HCT116 (cell line): ENCODE measurements at regions not wholly inside any gene's neighbourhood (a gene's known extent, or its start where the extent isn't known, plus 50 kb on each side); places are given as distances from the start of the nearest gene placed in this dataset.
A peak's percentile ranks its signal among the peaks of the same experiment; 100 is the strongest.

Experiments
- ATAC-seq: fragments of 200-7000 bp; cut with Tn5 transposase; 2 replicates; pipeline ENCODE4 v1.9.1; 2020; ENCODE audit warnings: mild to moderate bottlenecking, moderate library complexity
- BruUV-seq: library from RNA; stranded (reverse); fragments of 400-500 nt; replicated peaks from 2 replicates; lab custom pipeline; 2021; lab: Mats Ljungman, UMichigan
- CTCF ChIA-PET: fragments of 300-600 bp; sonication (Branson Sonifier 250); formaldehyde crosslinking; loops from one replicate; lab custom pipeline; 2021; ENCODE audit warnings: antibody characterized with exemption; lab: Charles Lee
- POLR2A ChIA-PET: fragments of 300-600, 350-600 bp; sonication (Branson Sonifier 250); formaldehyde crosslinking; loops from one replicate; lab custom pipeline; 2021; ENCODE audit warnings: antibody characterized with exemption; lab: Charles Lee
- RAD21 ChIA-PET, 2 experiments: fragments of 300-600 bp; sonication (Branson Sonifier 250); formaldehyde crosslinking; loops; one replicate each; lab custom pipeline; 2023; ENCODE audit warnings: low total read pairs in 2 of 2; ENCODE audit not compliant: uncharacterized antibody in 2 of 2, unreplicated experiment in 2 of 2, low non-redundant PET in 1 of 2; lab: Charles Lee
- DNase-seq: peaks from one replicate; pipeline ENCODE4 v3.0.0-alpha.2; 2010; ENCODE audit warnings: low read depth, low spot score
- H2AFZ ChIP-seq: fragments of 200-600 bp; shearing (Covaris generic), sonication (generic); 2 replicates; pipeline ENCODE4 v1.6.1; 2017; ENCODE audit warnings: low read depth, mixed run types, mixed read lengths, antibody characterized with exemption, low read length; ENCODE audit not compliant: poor library complexity, severe bottlenecking
- H3K27ac ChIP-seq: 2 replicates; pipeline ENCODE4 v1.5.1; 2012; ENCODE audit warnings: low read depth, low read length
- H3K27me3 ChIP-seq: fragments of 200-600 bp; sonication (generic); 2 replicates; pipeline ENCODE4 v1.6.1; 2016; ENCODE audit warnings: mixed run types, low read length, mixed read lengths; ENCODE audit not compliant: insufficient read depth
- H3K36me3 ChIP-seq, 2 experiments: fragments of 200-500 bp in 1 of 2; fragments of 200-600 bp in 1 of 2; sonication (Bioruptor generic) in 1 of 2; sonication (generic) in 1 of 2; 2 replicates each; pipeline versions ENCODE4 v1.5.1 to v1.6.1; 2014 to 2016; ENCODE audit warnings: low read length in 2 of 2, inconsistent platforms in 1 of 2, mixed read lengths in 1 of 2, mixed run types in 1 of 2; ENCODE audit not compliant: insufficient read depth in 2 of 2, control insufficient read depth in 1 of 2
- H3K4me1 ChIP-seq, 2 experiments: fragments of 200-600 bp in 1 of 2; sonication (generic) in 1 of 2; 2 replicates each; pipeline versions ENCODE4 v1.5.1 to v1.6.1; 2012 to 2017; ENCODE audit warnings: low read length in 2 of 2, inconsistent platforms in 1 of 2, mild to moderate bottlenecking in 1 of 2, mixed read lengths in 1 of 2, mixed run types in 1 of 2, moderate library complexity in 1 of 2; ENCODE audit not compliant: insufficient read depth in 2 of 2, control insufficient read depth in 1 of 2
- H3K4me2 ChIP-seq: fragments of 200-600 bp; sonication (generic); 2 replicates; pipeline ENCODE4 v1.6.1; 2017; ENCODE audit warnings: mixed run types, low read length, mixed read lengths
- H3K4me3 ChIP-seq, 2 experiments: fragments of 200-600 bp in 1 of 2; sonication (generic) in 1 of 2; replicated peaks in 1 of 2; 2 replicates each; pipeline ENCODE4 v1.5.1; 2011 to 2016; ENCODE audit warnings: low read length in 2 of 2, control low read depth in 1 of 2, low read depth in 1 of 2, mild to moderate bottlenecking in 1 of 2, mixed read lengths in 1 of 2, mixed run types in 1 of 2
- H3K79me2 ChIP-seq: fragments of 200-600 bp; sonication (generic); 2 replicates; pipeline ENCODE4 v1.6.1; 2017; ENCODE audit warnings: mild to moderate bottlenecking, mixed run types, low read length, moderate library complexity, mixed read lengths; ENCODE audit not compliant: insufficient read depth
- H3K9ac ChIP-seq: fragments of 200-600 bp; sonication (generic); 2 replicates; pipeline ENCODE4 v1.6.1; 2016; ENCODE audit warnings: low read length, mixed read lengths
- H3K9me2 ChIP-seq: fragments of 200-600 bp; sonication (generic), shearing (Covaris generic); 2 replicates; pipeline ENCODE4 v1.6.1; 2017; ENCODE audit warnings: mixed run types, mild to moderate bottlenecking, moderate library complexity; ENCODE audit not compliant: insufficient read depth
- H3K9me3 ChIP-seq, 2 experiments: fragments of 200-500 bp in 1 of 2; fragments of 200-600 bp in 1 of 2; sonication (Bioruptor generic) in 1 of 2; sonication (generic) in 1 of 2; 2 replicates each; pipeline ENCODE4 v1.6.1; 2014 to 2017; ENCODE audit warnings: low read length in 2 of 2, mixed read lengths in 2 of 2, inconsistent platforms in 1 of 2, low read depth in 1 of 2, mild to moderate bottlenecking in 1 of 2, mixed run types in 1 of 2, moderate library complexity in 1 of 2; ENCODE audit not compliant: control insufficient read depth in 1 of 2, insufficient read depth in 1 of 2
- H4K20me1 ChIP-seq: fragments of 200-600 bp; sonication (generic), shearing (Covaris generic); 2 replicates; pipeline ENCODE4 v1.6.1; 2017; ENCODE audit warnings: mixed run types, mild to moderate bottlenecking, moderate library complexity; ENCODE audit not compliant: insufficient read depth
- CEBPB ChIP-seq: IDR thresholded peaks from 2 replicates; pipeline ENCODE4 v1.6.1; 2012; ENCODE audit warnings: low read depth
- EGR1 ChIP-seq: IDR thresholded peaks from 2 replicates; pipeline ENCODE4 v1.6.1; 2012; ENCODE audit warnings: low read depth
- FOSL1 ChIP-seq: IDR thresholded peaks from 2 replicates; pipeline ENCODE4 v1.6.1; 2012; ENCODE audit warnings: low read depth
- JUND ChIP-seq: IDR thresholded peaks from 2 replicates; pipeline ENCODE4 v1.6.1; 2012
- POLR2A ChIP-seq: IDR thresholded peaks from 2 replicates; pipeline ENCODE4 v1.7.0; 2011; ENCODE audit warnings: borderline replicate concordance; ENCODE audit not compliant: insufficient read depth, insufficient read length; ENCODE audit errors: extremely low read depth
- intact Hi-C: fragments of 100-400 bp; cut with micrococcal nuclease; formaldehyde crosslinking; loops from 2 replicates; pipeline ENCODE4 v1.10.0; 2022
- TF ChIP-seq, protein P1 (sequence below): IDR thresholded peaks from 2 replicates; pipeline ENCODE4 v1.6.1; 2012
- TF ChIP-seq, protein P2 (sequence below): IDR thresholded peaks from 2 replicates; pipeline ENCODE4 v1.6.1; 2012; ENCODE audit warnings: low read depth

DNA sequence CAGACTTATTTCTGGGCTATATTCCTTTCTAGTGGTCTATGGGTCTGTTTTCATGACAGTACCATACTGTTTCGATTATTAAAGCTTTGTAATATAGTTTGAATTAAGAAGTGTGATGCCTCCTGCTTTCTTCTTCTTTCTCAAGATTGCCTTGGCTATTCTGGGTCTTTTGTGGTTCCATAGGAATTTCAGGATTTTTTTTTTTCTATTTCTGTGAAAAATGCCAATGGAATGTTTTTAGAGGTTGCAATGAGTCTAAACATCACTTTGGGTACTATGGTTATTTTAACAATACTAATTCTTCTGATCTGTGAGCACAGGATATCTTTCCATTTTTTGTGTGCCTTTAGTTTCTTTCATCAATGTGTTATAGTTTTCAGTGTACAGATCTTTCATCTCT lies 204.3 kb upstream of the HCCS start:
- intact Hi-C loops, result no loop called here
- no TSS peak for BruUV-seq
- Histone ChIP-seq H3K9me3 (no peaks in the 10 kb centered on the region), H3K27me3 (no peaks in the 10 kb centered on the region), H3K4me3 (no peak overlapping the region), H3K4me1 (no peaks in the 10 kb centered on the region), H3K9ac (no peak overlapping the region), H3K36me3 (no peaks in the 10 kb centered on the region), H3K4me2 (no peak overlapping the region), H2AFZ (no peak overlapping the region), H3K9me2 (no peaks in the 10 kb centered on the region), H3K27ac (no peak overlapping the region), H4K20me1 (no peaks in the 10 kb centered on the region), H3K79me2 (no peaks in the 10 kb centered on the region)
- ATAC-seq (no peak), DNase-seq (no peak)
- TF ChIP-seq, protein P1, sequence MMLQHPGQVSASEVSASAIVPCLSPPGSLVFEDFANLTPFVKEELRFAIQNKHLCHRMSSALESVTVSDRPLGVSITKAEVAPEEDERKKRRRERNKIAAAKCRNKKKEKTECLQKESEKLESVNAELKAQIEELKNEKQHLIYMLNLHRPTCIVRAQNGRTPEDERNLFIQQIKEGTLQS, result no peak
- CTCF ChIA-PET, result no interaction called here
- POLR2A ChIA-PET, result no interaction called here
- RAD21 ChIA-PET, result no interaction called here

DNA sequence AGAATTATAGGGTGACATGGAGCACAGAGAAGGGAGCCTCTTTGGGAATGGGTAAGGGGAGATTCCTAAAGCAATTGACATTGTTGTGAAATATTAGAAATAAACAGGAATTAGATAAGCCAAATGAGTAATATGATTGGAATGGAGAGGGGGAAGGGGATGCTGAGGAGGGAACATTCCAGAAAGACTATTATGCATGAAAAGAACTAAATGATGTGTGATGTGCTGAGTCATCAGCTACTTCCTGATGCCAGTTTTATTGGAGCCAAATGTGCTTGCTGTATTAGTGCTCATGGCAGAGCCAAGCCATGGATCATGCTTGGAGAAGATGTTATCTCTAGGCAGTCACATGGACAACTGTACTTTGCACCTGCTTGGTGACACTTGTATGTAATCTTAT lies 189.0 kb upstream of the HCCS start:
- Histone ChIP-seq H3K4me3 (no peak overlapping the region), H4K20me1 (no peaks in the 10 kb centered on the region), H3K27ac (no peak overlapping the region), H3K4me1 (peaks cover 0 to 6% of the 10 kb centered on the region in 2 experiments; a peak in 1 of 4 replicates), H3K27me3 (no peaks in the 10 kb centered on the region), H3K9ac (no peak overlapping the region), H3K9me3 (no peaks in the 10 kb centered on the region), H2AFZ (no peak overlapping the region), H3K9me2 (no peaks in the 10 kb centered on the region), H3K36me3 (no peaks in the 10 kb centered on the region), H3K79me2 (no peaks in the 10 kb centered on the region), H3K4me2 (no peak overlapping the region)
- TF ChIP-seq POLR2A (no peak), FOSL1 (peak; percentile 30; the same call in 1 of the 2 replicates), JUND (peak; percentile 42; the same call in 1 of the 2 replicates), CEBPB (0 out of 2 replicates have a peak, but pooled peaks have one; percentile 23), EGR1 (no peak)
- TF ChIP-seq, protein P2, sequence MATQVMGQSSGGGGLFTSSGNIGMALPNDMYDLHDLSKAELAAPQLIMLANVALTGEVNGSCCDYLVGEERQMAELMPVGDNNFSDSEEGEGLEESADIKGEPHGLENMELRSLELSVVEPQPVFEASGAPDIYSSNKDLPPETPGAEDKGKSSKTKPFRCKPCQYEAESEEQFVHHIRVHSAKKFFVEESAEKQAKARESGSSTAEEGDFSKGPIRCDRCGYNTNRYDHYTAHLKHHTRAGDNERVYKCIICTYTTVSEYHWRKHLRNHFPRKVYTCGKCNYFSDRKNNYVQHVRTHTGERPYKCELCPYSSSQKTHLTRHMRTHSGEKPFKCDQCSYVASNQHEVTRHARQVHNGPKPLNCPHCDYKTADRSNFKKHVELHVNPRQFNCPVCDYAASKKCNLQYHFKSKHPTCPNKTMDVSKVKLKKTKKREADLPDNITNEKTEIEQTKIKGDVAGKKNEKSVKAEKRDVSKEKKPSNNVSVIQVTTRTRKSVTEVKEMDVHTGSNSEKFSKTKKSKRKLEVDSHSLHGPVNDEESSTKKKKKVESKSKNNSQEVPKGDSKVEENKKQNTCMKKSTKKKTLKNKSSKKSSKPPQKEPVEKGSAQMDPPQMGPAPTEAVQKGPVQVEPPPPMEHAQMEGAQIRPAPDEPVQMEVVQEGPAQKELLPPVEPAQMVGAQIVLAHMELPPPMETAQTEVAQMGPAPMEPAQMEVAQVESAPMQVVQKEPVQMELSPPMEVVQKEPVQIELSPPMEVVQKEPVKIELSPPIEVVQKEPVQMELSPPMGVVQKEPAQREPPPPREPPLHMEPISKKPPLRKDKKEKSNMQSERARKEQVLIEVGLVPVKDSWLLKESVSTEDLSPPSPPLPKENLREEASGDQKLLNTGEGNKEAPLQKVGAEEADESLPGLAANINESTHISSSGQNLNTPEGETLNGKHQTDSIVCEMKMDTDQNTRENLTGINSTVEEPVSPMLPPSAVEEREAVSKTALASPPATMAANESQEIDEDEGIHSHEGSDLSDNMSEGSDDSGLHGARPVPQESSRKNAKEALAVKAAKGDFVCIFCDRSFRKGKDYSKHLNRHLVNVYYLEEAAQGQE, result no peak
- CTCF ChIA-PET, result no interaction called here
- RAD21 ChIA-PET, result no interaction called here
- no peak for ATAC-seq
- intact Hi-C loops, result no loop called here
- BruUV-seq, result no TSS peak
- POLR2A ChIA-PET, result no interaction called here
- no peak for DNase-seq
